Right atrium auricular region (tissue), 2 donors: ENCODE measurements at regions not wholly inside any gene's neighbourhood (a gene's known extent, or its start where the extent isn't known, plus 50 kb on each side); places are given as distances from the start of the nearest gene placed in this dataset.
A peak's percentile ranks its signal among the peaks of the same experiment; 100 is the strongest.
"Not testable (repeated sequence)": the region's sequence is repeated elsewhere in the genome, so short reads cannot be mapped to it uniquely, and the experiment has no call there.

Experiments used
- DNase-seq: peaks from one replicate; pipeline ENCODE4 v3.0.0-alpha.2; 2019; ENCODE audit warnings: low spot score
- H3K27ac ChIP-seq, 2 donors: fragments of 200-600 bp; sonication (generic); 1 replicate in 1 of 2; 2 replicates in 1 of 2; pipeline ENCODE4 v1.5.1; 2016 to 2019
- H3K27me3 ChIP-seq, 2 donors: fragments of 200-600 bp; sonication (generic); one replicate each; pipeline versions ENCODE4 v1.5.1 to v1.6.0; 2017 to 2019
- H3K36me3 ChIP-seq: fragments of 200-600 bp; sonication (generic); one replicate; pipeline ENCODE4 v1.5.1; 2016
- H3K4me1 ChIP-seq, 2 donors: fragments of 200-600 bp; sonication (generic); one replicate each; pipeline versions ENCODE4 v1.5.1 to v1.6.0; 2017 to 2019
- H3K4me3 ChIP-seq, 2 donors: fragments of 200-600 bp; sonication (generic); 1 replicate in 1 of 2; 2 replicates in 1 of 2; pipeline ENCODE4 v1.5.1; 2017 to 2019; ENCODE audit warnings: mild to moderate bottlenecking in 1 of 2, moderate library complexity in 1 of 2
- H3K9me3 ChIP-seq, 2 donors: fragments of 200-600 bp; sonication (generic); one replicate each; pipeline ENCODE4 v1.5.1; 2019
- CTCF ChIP-seq, 2 donors: fragments of 200-600 bp; sonication (generic); IDR thresholded peaks; one replicate each; pipeline ENCODE4 v1.5.1; 2019; ENCODE audit warnings: antibody characterized with exemption in 2 of 2

GRCh38 chr11:26931248-26931631 is 62.7 kb upstream of the FIBIN start:
- no peaks in the 10 kb centered on the region for H3K9me3 ChIP-seq
- H3K27me3 ChIP-seq, result no peaks in the 10 kb centered on the region
- no peak overlapping the region for H3K4me3 ChIP-seq
- no peaks in the 10 kb centered on the region for H3K4me1 ChIP-seq
- no peak for TF ChIP-seq CTCF (IDR thresholded peaks at IDR 0.05)
- DNase-seq, result no peak
- H3K27ac ChIP-seq, result peak overlapping the region; percentile 44 to 49
- H3K36me3 ChIP-seq, result no peaks in the 10 kb centered on the region

- no peaks in the 10 kb centered on the region for H3K27me3 ChIP-seq
- peak overlapping the region; percentile 2 to 49 for H3K27ac ChIP-seq
- no peak for DNase-seq
- no peaks in the 10 kb centered on the region for H3K9me3 ChIP-seq
- H3K4me1 ChIP-seq, result no peaks in the 10 kb centered on the region
- no peak for TF ChIP-seq CTCF (IDR thresholded peaks at IDR 0.05)
- no peak overlapping the region for H3K4me3 ChIP-seq
- no peaks in the 10 kb centered on the region for H3K36me3 ChIP-seq
These were observed 62.0 kb upstream of the FIBIN start for GRCh38 chr11:26931881-26932280.

GRCh38 chr11:26936109-26936508 is 57.8 kb upstream of the FIBIN start:
- Histone ChIP-seq H3K4me3 (no peak overlapping the region), H3K27ac (no peak overlapping the region), H3K9me3 (no peaks in the 10 kb centered on the region), H3K36me3 (no peaks in the 10 kb centered on the region), H3K27me3 (no peaks in the 10 kb centered on the region), H3K4me1 (no peaks in the 10 kb centered on the region)
- no peak for DNase-seq
- TF ChIP-seq CTCF (IDR thresholded peaks at IDR 0.05), result no peak

- Histone ChIP-seq H3K4me3 (no peak overlapping the region), H3K36me3 (no peaks in the 10 kb centered on the region), H3K4me1 (no peaks in the 10 kb centered on the region), H3K27ac (no peak overlapping the region), H3K9me3 (no peaks in the 10 kb centered on the region), H3K27me3 (no peaks in the 10 kb centered on the region)
- no peak for DNase-seq
- no peak for TF ChIP-seq CTCF (IDR thresholded peaks at IDR 0.05)
These were observed 56.5 kb upstream of the FIBIN start for GRCh38 chr11:26937386-26937785.

GRCh38 chr11:26940501-26940900 is 53.4 kb upstream of the FIBIN start:
- H3K9me3 ChIP-seq, H3K4me3 ChIP-seq, DNase-seq, H3K36me3 ChIP-seq, H3K4me1 ChIP-seq, H3K27ac ChIP-seq, H3K27me3 ChIP-seq: not testable (repeated sequence)

GRCh38 chr11:26942356-26942755 is 51.6 kb upstream of the FIBIN start:
- no peaks in the 10 kb centered on the region for H3K36me3 ChIP-seq
- no peak overlapping the region for H3K27ac ChIP-seq
- no peaks in the 10 kb centered on the region for H3K4me1 ChIP-seq
- DNase-seq, result no peak
- H3K4me3 ChIP-seq, result no peak overlapping the region
- no peak for TF ChIP-seq CTCF (IDR thresholded peaks at IDR 0.05)
- H3K9me3 ChIP-seq, result no peaks in the 10 kb centered on the region
- no peaks in the 10 kb centered on the region for H3K27me3 ChIP-seq
